H1 (cell line): ENCODE measurements at regions not wholly inside any gene's neighbourhood (a gene's known extent, or its start where the extent isn't known, plus 50 kb on each side); places are given as distances from the start of the nearest gene placed in this dataset.

Source experiments
- CBX5 ChIP-seq: fragments of 300-800, 300-1000 bp; sonication (generic); IDR thresholded peaks from 2 replicates; pipeline ENCODE4 v1.7.1; 2016; ENCODE audit warnings: antibody characterized with exemption, low read length, low read depth
- EP300 ChIP-seq, 2 experiments: IDR thresholded peaks; 1 replicate in 1 of 2; 2 replicates in 1 of 2; pipeline ENCODE4 v1.6.1; 2011 to 2012; ENCODE audit warnings: low read depth in 2 of 2, low read length in 2 of 2, mild to moderate bottlenecking in 2 of 2, borderline replicate concordance in 1 of 2, inconsistent platforms in 1 of 2, moderate library complexity in 1 of 2
- HDAC6 ChIP-seq: IDR thresholded peaks from one replicate; pipeline ENCODE4 v1.7.1; 2012; ENCODE audit warnings: low read depth, mild to moderate bottlenecking, inconsistent platforms, low read length, moderate library complexity
- POLR2A ChIP-seq, 2 experiments: IDR thresholded peaks; 1 replicate in 1 of 2; 2 replicates in 1 of 2; pipeline ENCODE4 v1.6.1; 2011; ENCODE audit warnings: low read depth in 2 of 2, low read length in 2 of 2, mild to moderate bottlenecking in 2 of 2; ENCODE audit errors: control extremely low read depth in 1 of 2
- POLR2AphosphoS5 ChIP-seq: IDR thresholded peaks from 2 replicates; pipeline ENCODE4 v1.6.1; 2011; ENCODE audit warnings: low read depth, low read length
- RAD21 ChIP-seq, 2 experiments: IDR thresholded peaks in 1 of 2; conservative IDR thresholded peaks in 1 of 2; 2 replicates each; pipeline ENCODE4 v1.6.1; 2011; ENCODE audit warnings: low read depth in 2 of 2, low read length in 2 of 2, improper control_type of control experiment in 1 of 2, inconsistent platforms in 1 of 2, mild to moderate bottlenecking in 1 of 2, moderate library complexity in 1 of 2
- RFX5 ChIP-seq: IDR thresholded peaks from 2 replicates; pipeline ENCODE4 v1.6.1; 2011; ENCODE audit warnings: low read depth, low read length, improper control_type of control experiment, borderline replicate concordance
- SAP30 ChIP-seq: fragments of 300-600 bp; sonication (generic); IDR thresholded peaks from 2 replicates; pipeline ENCODE4 v1.7.1; 2012; ENCODE audit warnings: low read length, moderate library complexity, mild to moderate bottlenecking, inconsistent platforms; ENCODE audit not compliant: insufficient read depth, insufficient replicate concordance
- SIX5 ChIP-seq: IDR thresholded peaks from 2 replicates; pipeline ENCODE4 v1.6.1; 2011; ENCODE audit warnings: mild to moderate bottlenecking, low read depth, low read length
- SP1 ChIP-seq: IDR thresholded peaks from 2 replicates; pipeline ENCODE4 v1.6.1; 2011; ENCODE audit warnings: low read depth, low read length
- TEAD4 ChIP-seq: IDR thresholded peaks from 2 replicates; pipeline ENCODE4 v1.6.1; 2012; ENCODE audit warnings: low read depth, low read length, inconsistent platforms, mixed read lengths
- ZNF274 ChIP-seq: IDR thresholded peaks from 2 replicates; pipeline ENCODE4 v1.7.0; 2012; ENCODE audit warnings: low read length, borderline replicate concordance; ENCODE audit errors: extremely low read depth
- TF ChIP-seq, protein P1 (sequence below), 3 experiments: IDR thresholded peaks; 1 replicate in 2 of 3; 2 replicates in 1 of 3; pipeline versions ENCODE4 v1.5.1 to v1.6.1; 2011; ENCODE audit warnings: low read length in 3 of 3, mild to moderate bottlenecking in 3 of 3, inconsistent platforms in 2 of 3, low read depth in 1 of 3, moderate library complexity in 1 of 3; ENCODE audit not compliant: insufficient read depth in 1 of 3; ENCODE audit errors: control extremely low read depth in 1 of 3

DNA sequence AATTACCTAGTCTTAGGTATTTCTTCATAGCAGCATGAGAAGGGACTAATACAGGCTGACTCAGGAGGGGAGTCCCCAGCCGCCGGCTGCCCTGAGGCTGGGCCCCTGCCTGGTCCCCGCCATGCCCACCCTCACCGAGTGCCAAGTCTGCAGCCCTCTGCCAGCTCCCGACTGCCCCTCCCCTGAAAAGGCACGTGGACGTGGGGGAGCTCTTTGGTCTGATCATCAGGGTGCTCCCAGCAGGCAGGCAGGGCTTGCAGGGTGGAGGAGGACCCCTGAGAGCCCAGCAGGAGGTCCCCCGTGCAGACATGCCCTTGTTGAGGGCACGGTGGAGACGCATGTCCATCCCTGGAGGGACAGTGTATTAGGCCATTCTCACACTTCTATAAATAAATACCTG, 110.9 kb downstream of the UNCX start:
- TF ChIP-seq, protein P1, sequence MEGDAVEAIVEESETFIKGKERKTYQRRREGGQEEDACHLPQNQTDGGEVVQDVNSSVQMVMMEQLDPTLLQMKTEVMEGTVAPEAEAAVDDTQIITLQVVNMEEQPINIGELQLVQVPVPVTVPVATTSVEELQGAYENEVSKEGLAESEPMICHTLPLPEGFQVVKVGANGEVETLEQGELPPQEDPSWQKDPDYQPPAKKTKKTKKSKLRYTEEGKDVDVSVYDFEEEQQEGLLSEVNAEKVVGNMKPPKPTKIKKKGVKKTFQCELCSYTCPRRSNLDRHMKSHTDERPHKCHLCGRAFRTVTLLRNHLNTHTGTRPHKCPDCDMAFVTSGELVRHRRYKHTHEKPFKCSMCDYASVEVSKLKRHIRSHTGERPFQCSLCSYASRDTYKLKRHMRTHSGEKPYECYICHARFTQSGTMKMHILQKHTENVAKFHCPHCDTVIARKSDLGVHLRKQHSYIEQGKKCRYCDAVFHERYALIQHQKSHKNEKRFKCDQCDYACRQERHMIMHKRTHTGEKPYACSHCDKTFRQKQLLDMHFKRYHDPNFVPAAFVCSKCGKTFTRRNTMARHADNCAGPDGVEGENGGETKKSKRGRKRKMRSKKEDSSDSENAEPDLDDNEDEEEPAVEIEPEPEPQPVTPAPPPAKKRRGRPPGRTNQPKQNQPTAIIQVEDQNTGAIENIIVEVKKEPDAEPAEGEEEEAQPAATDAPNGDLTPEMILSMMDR (IDR thresholded peaks at IDR 0.05; ENCODE audit: control extremely low read depth in 1 of 3, insufficient read depth in 1 of 3, low read depth in 1 of 3, low read length in 3 of 3), result no peak
- TF ChIP-seq RFX5, result no peak
- TF ChIP-seq ZNF274, result no peak
- TF ChIP-seq CBX5, result no peak
- TF ChIP-seq POLR2AphosphoS5, result no peak
- TF ChIP-seq POLR2A (IDR thresholded peaks at IDR 0.05; ENCODE audit: control extremely low read depth in 1 of 2, low read depth in 2 of 2, low read length in 2 of 2), result no peak
- TF ChIP-seq RAD21 (IDR thresholded peaks at IDR 0.05 in 1 of 2, conservative IDR thresholded peaks at IDR 0.05 in 1 of 2; ENCODE audit: low read depth in 2 of 2, low read length in 2 of 2), result no peak
- no peak for TF ChIP-seq TEAD4
- no peak for TF ChIP-seq SIX5
- TF ChIP-seq SAP30, result no peak
- no peak for TF ChIP-seq EP300 (IDR thresholded peaks at IDR 0.05; ENCODE audit: borderline replicate concordance in 1 of 2, low read depth in 2 of 2, low read length in 2 of 2)
- TF ChIP-seq HDAC6, result no peak
- TF ChIP-seq SP1, result no peak
